ENCODE measurements at regions not wholly inside any gene's neighbourhood (a gene's known extent, or its start where the extent isn't known, plus 50 kb on each side); places are given as distances from the start of the nearest gene placed in this dataset.

GRCh38 chr2:128982670-128983069, 664.0 kb upstream of the HS6ST1 start:
- Histone ChIP-seq H3K27me3 (ENCODE audit: insufficient read depth, poor library complexity, severe bottlenecking) (no peaks in the 10 kb centered on the region), H3K4me3 (replicated peaks; ENCODE audit: insufficient read depth, low read length) (no peak overlapping the region), H3K27ac (replicated peaks) (no peak overlapping the region)
- DNase-seq (ENCODE audit: low read depth in 1 of 2, low spot score in 1 of 2), result no peak
- no peak for TF ChIP-seq GABPA (IDR thresholded peaks at IDR 0.05; ENCODE audit: low read depth)
- TF ChIP-seq SPI1 (IDR thresholded peaks at IDR 0.05; ENCODE audit: borderline replicate concordance, low read depth), result no peak

DNA sequence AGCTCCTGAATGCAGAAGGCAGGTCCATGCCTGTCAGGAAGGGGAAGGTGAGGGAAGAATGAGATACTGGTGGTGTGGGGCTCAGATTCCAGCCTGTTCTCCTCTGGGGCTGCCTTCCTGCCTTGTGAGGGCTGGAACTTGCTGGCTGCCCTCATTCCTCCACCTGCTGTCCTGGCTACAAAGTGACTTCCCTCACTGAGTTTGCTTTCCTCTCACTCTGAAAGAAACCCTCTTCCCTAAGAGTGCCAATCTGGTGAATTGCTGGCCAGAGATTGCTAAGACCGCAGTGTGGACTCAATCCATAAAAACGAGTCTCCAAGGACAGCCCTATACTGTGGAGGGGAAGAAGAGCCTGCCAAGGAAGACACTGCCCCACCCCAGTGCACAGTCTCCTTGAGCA, 664.4 kb upstream of the HS6ST1 start:
- DNase-seq (ENCODE audit: low read depth in 1 of 2, low spot score in 1 of 2), result no peak

DNA sequence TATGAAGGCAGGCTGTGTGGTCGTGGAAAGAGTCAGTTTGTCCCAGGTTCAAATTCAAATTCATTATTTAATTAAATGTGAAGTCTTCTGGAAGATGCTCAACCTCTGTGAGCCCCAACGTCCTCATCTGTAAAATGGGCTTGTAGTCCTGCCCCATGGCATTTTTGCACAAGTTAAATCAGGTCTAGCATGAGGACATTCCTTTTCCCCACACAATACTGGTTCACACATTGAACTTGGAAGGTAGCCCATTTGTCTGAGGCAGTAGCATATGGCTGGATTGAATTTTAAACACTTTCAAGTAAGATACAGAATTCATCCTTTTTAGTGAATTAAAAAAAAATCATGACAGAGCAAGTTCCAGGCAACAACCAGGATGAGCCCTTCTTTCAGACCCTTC, 665.4 kb upstream of the HS6ST1 start:
- Histone ChIP-seq H3K4me3 (replicated peaks; ENCODE audit: insufficient read depth, low read length) (no peak overlapping the region), H3K27ac (replicated peaks) (no peak overlapping the region), H3K27me3 (ENCODE audit: insufficient read depth, poor library complexity, severe bottlenecking) (no peaks in the 10 kb centered on the region)
- no peak for DNase-seq (ENCODE audit: low read depth in 1 of 2, low spot score in 1 of 2)
- no peak for TF ChIP-seq GABPA (IDR thresholded peaks at IDR 0.05; ENCODE audit: low read depth)
- TF ChIP-seq, protein P1, sequence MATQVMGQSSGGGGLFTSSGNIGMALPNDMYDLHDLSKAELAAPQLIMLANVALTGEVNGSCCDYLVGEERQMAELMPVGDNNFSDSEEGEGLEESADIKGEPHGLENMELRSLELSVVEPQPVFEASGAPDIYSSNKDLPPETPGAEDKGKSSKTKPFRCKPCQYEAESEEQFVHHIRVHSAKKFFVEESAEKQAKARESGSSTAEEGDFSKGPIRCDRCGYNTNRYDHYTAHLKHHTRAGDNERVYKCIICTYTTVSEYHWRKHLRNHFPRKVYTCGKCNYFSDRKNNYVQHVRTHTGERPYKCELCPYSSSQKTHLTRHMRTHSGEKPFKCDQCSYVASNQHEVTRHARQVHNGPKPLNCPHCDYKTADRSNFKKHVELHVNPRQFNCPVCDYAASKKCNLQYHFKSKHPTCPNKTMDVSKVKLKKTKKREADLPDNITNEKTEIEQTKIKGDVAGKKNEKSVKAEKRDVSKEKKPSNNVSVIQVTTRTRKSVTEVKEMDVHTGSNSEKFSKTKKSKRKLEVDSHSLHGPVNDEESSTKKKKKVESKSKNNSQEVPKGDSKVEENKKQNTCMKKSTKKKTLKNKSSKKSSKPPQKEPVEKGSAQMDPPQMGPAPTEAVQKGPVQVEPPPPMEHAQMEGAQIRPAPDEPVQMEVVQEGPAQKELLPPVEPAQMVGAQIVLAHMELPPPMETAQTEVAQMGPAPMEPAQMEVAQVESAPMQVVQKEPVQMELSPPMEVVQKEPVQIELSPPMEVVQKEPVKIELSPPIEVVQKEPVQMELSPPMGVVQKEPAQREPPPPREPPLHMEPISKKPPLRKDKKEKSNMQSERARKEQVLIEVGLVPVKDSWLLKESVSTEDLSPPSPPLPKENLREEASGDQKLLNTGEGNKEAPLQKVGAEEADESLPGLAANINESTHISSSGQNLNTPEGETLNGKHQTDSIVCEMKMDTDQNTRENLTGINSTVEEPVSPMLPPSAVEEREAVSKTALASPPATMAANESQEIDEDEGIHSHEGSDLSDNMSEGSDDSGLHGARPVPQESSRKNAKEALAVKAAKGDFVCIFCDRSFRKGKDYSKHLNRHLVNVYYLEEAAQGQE (IDR thresholded peaks at IDR 0.05; ENCODE audit: insufficient replicate concordance, low read depth), result no peak
- TF ChIP-seq SPI1 (IDR thresholded peaks at IDR 0.05; ENCODE audit: borderline replicate concordance, low read depth), result no peak
- TF ChIP-seq, protein P2, sequence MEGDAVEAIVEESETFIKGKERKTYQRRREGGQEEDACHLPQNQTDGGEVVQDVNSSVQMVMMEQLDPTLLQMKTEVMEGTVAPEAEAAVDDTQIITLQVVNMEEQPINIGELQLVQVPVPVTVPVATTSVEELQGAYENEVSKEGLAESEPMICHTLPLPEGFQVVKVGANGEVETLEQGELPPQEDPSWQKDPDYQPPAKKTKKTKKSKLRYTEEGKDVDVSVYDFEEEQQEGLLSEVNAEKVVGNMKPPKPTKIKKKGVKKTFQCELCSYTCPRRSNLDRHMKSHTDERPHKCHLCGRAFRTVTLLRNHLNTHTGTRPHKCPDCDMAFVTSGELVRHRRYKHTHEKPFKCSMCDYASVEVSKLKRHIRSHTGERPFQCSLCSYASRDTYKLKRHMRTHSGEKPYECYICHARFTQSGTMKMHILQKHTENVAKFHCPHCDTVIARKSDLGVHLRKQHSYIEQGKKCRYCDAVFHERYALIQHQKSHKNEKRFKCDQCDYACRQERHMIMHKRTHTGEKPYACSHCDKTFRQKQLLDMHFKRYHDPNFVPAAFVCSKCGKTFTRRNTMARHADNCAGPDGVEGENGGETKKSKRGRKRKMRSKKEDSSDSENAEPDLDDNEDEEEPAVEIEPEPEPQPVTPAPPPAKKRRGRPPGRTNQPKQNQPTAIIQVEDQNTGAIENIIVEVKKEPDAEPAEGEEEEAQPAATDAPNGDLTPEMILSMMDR (IDR thresholded peaks at IDR 0.05; ENCODE audit: insufficient read depth, low read length), result no peak
- no peak for TF ChIP-seq POLR2AphosphoS5 (IDR thresholded peaks at IDR 0.05; ENCODE audit: low read depth)

More for the DNA sequence above, 664.4 kb upstream of the HS6ST1 start:
- TF ChIP-seq GABPA (IDR thresholded peaks at IDR 0.05; ENCODE audit: low read depth), result no peak
- TF ChIP-seq POLR2AphosphoS5 (IDR thresholded peaks at IDR 0.05; ENCODE audit: low read depth), result no peak
- TF ChIP-seq, protein P1 (IDR thresholded peaks at IDR 0.05; ENCODE audit: insufficient replicate concordance, low read depth), result no peak
- TF ChIP-seq, protein P2 (IDR thresholded peaks at IDR 0.05; ENCODE audit: insufficient read depth, low read length), result no peak
- TF ChIP-seq SPI1 (IDR thresholded peaks at IDR 0.05; ENCODE audit: borderline replicate concordance, low read depth), result no peak
- Histone ChIP-seq H3K27me3 (ENCODE audit: insufficient read depth, poor library complexity, severe bottlenecking) (no peaks in the 10 kb centered on the region), H3K27ac (replicated peaks) (no peak overlapping the region), H3K4me3 (replicated peaks; ENCODE audit: insufficient read depth, low read length) (no peak overlapping the region)

GRCh38 chr2:128984855-128985254, 666.2 kb upstream of the HS6ST1 start:
- TF ChIP-seq, protein P1 (IDR thresholded peaks at IDR 0.05; ENCODE audit: insufficient replicate concordance, low read depth), result no peak
- TF ChIP-seq SPI1 (IDR thresholded peaks at IDR 0.05; ENCODE audit: borderline replicate concordance, low read depth) (no peak), POLR2AphosphoS5 (IDR thresholded peaks at IDR 0.05; ENCODE audit: low read depth) (no peak), GABPA (IDR thresholded peaks at IDR 0.05; ENCODE audit: low read depth) (no peak)
- TF ChIP-seq, protein P2 (IDR thresholded peaks at IDR 0.05; ENCODE audit: insufficient read depth, low read length), result no peak

More at GRCh38 chr2:128984855-128985254, 666.2 kb upstream of the HS6ST1 start:
- no peak for DNase-seq (ENCODE audit: low read depth in 1 of 2, low spot score in 1 of 2)
- no peaks in the 10 kb centered on the region for H3K27me3 ChIP-seq (ENCODE audit: insufficient read depth, poor library complexity, severe bottlenecking)
- no peak overlapping the region for H3K27ac ChIP-seq (replicated peaks)
- H3K4me3 ChIP-seq (replicated peaks; ENCODE audit: insufficient read depth, low read length), result no peak overlapping the region

Data from HL-60 (cell line).